HL-60 (cell line): ENCODE measurements at regions not wholly inside any gene's neighbourhood (a gene's known extent, or its start where the extent isn't known, plus 50 kb on each side); places are given as distances from the start of the nearest gene placed in this dataset.
"Not testable (repeated sequence)": the region's sequence is repeated elsewhere in the genome, so short reads cannot be mapped to it uniquely, and the experiment has no call there.

Experiments
- DNase-seq, 2 experiments: peaks; one replicate each; pipeline ENCODE4 v3.0.0-alpha.2; 2010 to 2020; ENCODE audit warnings: low read depth in 1 of 2, low spot score in 1 of 2
- H3K27ac ChIP-seq: fragments of 250-450 bp; sonication (Bioruptor Pico); replicated peaks from 2 replicates; pipeline ENCODE4 v1.5.1; 2020; ENCODE audit warnings: mild to moderate bottlenecking, moderate library complexity
- H3K27me3 ChIP-seq: fragments of 250-450 bp; sonication (Bioruptor Pico); 2 replicates; pipeline ENCODE4 v1.5.1; 2021; ENCODE audit warnings: mild to moderate bottlenecking, moderate library complexity; ENCODE audit not compliant: insufficient read depth, poor library complexity, severe bottlenecking
- H3K4me3 ChIP-seq: replicated peaks from 2 replicates; pipeline ENCODE4 v1.5.1; 2011; ENCODE audit warnings: mild to moderate bottlenecking, control low read depth, low read length; ENCODE audit not compliant: insufficient read depth
- GABPA ChIP-seq: IDR thresholded peaks from 2 replicates; pipeline ENCODE4 v1.6.1; 2012; ENCODE audit warnings: low read depth
- POLR2AphosphoS5 ChIP-seq: IDR thresholded peaks from 2 replicates; pipeline ENCODE4 v1.6.1; 2012; ENCODE audit warnings: low read depth
- SPI1 ChIP-seq: IDR thresholded peaks from 2 replicates; pipeline ENCODE4 v1.6.1; 2012; ENCODE audit warnings: low read depth, mild to moderate bottlenecking, borderline replicate concordance
- TF ChIP-seq, protein P1 (sequence below): IDR thresholded peaks from 2 replicates; pipeline ENCODE4 v1.6.1; 2012; ENCODE audit warnings: low read depth; ENCODE audit not compliant: insufficient replicate concordance
- TF ChIP-seq, protein P2 (sequence below): IDR thresholded peaks from one replicate; pipeline ENCODE4 v1.5.1; 2011; ENCODE audit warnings: low read length, control low read depth, inconsistent platforms; ENCODE audit not compliant: insufficient read depth

DNA sequence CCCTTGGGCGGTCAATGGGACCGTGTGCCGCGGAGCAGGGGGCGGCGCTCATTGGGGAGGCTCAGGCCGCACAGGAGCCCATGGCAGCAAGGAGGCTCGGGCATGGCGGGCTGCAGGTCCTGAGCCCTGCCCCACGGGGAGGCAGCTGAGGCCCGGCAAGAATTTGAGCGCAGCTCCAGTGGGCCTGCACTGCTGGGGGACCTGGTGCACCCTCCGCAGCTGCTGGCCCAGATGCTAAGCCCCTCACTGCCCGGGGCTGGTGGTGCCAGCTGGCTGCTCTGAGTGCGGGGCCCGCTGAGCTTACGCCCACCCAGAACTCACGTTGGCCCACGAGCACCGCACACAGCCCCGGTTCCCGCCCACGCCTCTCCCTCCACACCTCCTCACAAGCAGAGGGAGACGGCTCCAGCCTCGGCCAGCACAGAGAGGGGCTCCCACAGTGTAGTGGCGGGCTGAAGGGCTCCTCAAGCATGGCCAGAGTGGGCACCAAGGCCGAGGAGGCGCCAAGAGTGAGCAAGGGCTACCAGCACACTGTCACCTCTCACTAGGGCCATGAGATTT lies 141.1 kb upstream of the OR13F1 start:
- no peaks in the 10 kb centered on the region for H3K27me3 ChIP-seq
- no peak overlapping the region for H3K4me3 ChIP-seq
- H3K27ac ChIP-seq: no peak overlapping the region
- DNase-seq: no peak
- TF ChIP-seq SPI1: no peak
- TF ChIP-seq, protein P1, sequence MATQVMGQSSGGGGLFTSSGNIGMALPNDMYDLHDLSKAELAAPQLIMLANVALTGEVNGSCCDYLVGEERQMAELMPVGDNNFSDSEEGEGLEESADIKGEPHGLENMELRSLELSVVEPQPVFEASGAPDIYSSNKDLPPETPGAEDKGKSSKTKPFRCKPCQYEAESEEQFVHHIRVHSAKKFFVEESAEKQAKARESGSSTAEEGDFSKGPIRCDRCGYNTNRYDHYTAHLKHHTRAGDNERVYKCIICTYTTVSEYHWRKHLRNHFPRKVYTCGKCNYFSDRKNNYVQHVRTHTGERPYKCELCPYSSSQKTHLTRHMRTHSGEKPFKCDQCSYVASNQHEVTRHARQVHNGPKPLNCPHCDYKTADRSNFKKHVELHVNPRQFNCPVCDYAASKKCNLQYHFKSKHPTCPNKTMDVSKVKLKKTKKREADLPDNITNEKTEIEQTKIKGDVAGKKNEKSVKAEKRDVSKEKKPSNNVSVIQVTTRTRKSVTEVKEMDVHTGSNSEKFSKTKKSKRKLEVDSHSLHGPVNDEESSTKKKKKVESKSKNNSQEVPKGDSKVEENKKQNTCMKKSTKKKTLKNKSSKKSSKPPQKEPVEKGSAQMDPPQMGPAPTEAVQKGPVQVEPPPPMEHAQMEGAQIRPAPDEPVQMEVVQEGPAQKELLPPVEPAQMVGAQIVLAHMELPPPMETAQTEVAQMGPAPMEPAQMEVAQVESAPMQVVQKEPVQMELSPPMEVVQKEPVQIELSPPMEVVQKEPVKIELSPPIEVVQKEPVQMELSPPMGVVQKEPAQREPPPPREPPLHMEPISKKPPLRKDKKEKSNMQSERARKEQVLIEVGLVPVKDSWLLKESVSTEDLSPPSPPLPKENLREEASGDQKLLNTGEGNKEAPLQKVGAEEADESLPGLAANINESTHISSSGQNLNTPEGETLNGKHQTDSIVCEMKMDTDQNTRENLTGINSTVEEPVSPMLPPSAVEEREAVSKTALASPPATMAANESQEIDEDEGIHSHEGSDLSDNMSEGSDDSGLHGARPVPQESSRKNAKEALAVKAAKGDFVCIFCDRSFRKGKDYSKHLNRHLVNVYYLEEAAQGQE: no peak
- no peak for TF ChIP-seq GABPA
- TF ChIP-seq POLR2AphosphoS5: no peak
- TF ChIP-seq, protein P2, sequence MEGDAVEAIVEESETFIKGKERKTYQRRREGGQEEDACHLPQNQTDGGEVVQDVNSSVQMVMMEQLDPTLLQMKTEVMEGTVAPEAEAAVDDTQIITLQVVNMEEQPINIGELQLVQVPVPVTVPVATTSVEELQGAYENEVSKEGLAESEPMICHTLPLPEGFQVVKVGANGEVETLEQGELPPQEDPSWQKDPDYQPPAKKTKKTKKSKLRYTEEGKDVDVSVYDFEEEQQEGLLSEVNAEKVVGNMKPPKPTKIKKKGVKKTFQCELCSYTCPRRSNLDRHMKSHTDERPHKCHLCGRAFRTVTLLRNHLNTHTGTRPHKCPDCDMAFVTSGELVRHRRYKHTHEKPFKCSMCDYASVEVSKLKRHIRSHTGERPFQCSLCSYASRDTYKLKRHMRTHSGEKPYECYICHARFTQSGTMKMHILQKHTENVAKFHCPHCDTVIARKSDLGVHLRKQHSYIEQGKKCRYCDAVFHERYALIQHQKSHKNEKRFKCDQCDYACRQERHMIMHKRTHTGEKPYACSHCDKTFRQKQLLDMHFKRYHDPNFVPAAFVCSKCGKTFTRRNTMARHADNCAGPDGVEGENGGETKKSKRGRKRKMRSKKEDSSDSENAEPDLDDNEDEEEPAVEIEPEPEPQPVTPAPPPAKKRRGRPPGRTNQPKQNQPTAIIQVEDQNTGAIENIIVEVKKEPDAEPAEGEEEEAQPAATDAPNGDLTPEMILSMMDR: no peak

DNA sequence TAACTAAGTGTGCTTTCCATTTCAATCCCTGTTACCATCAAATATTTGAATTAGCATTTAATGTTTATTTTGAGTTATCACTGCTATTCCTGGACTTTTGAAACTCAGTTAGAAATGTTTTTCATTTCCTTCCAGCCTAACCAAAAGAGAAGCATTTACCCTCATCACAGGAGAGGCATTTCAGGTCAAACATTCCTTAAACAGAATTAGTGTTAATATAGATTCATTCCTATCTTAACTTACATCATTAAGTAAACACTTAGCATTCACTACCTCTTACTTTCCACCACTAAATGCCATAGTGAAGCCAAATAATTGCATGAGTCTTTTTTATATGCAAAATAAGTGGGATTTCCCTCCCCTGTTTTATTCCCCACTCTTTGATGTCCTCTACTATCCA lies 136.6 kb upstream of the OR13F1 start:
- TF ChIP-seq POLR2AphosphoS5 (no peak), GABPA (no peak), SPI1 (no peak)
- TF ChIP-seq, protein P1: no peak
- TF ChIP-seq, protein P2: no peak
- Histone ChIP-seq H3K27ac (no peak overlapping the region), H3K27me3 (no peaks in the 10 kb centered on the region), H3K4me3 (no peak overlapping the region)
- DNase-seq: no peak

DNA sequence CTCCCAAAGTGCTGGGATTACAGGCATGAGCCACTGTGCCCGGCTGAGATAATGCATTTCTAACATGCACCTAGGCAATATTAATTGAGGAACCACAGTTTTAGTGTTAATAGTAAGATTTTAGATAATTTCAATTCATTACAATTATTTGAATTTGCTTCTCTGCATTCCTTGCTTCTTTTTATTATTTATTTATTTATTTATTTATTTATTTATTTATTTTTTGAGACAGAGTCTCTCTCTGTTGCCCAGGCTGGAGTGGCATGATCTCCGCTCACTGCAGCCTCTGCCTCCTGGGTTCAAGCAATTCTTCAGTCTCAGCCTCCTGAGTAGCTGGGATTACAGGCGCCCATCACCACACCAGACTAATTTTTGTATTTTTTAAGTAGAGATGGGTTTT lies 135.7 kb upstream of the OR13F1 start:
- not testable (repeated sequence) for H3K4me3 ChIP-seq, DNase-seq, H3K27ac ChIP-seq, H3K27me3 ChIP-seq

DNA sequence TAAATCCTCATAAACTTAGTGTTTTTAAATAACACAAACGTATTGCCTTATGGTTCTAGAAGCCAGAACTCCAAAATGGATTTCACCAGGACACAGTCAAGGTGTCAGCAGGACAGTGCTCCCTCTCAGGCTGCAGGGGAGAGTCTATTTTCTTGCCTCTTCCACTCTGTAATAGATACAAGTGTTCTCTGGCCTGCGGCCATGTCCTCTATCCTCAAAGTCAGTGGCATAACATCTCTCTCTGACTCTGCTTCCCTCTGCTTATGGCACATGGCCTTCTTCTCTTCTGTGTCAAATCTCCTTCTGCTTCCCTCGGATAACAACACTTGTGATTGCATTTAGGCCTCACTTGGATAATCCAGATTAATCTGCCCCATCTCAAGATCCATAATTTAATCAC lies 129.4 kb upstream of the OR13F1 start:
- no peak for DNase-seq
- no peaks in the 10 kb centered on the region for H3K27me3 ChIP-seq
- H3K27ac ChIP-seq: no peak overlapping the region
- no peak overlapping the region for H3K4me3 ChIP-seq
- TF ChIP-seq, protein P1: no peak
- no peak for TF ChIP-seq SPI1
- TF ChIP-seq, protein P2: no peak
- no peak for TF ChIP-seq POLR2AphosphoS5
- TF ChIP-seq GABPA: no peak
